Omental fat pad (tissue), 3 donors: ENCODE measurements at regions not wholly inside any gene's neighbourhood (a gene's known extent, or its start where the extent isn't known, plus 50 kb on each side); places are given as distances from the start of the nearest gene placed in this dataset.

ENCODE experiments used
- ATAC-seq: fragments of 150-250 bp; one replicate; pipeline ENCODE4 v1.9.1; 2016; ENCODE audit warnings: mild to moderate bottlenecking, moderate library complexity; ENCODE audit not compliant: low FRiP score
- DNase-seq: peaks from one replicate; pipeline ENCODE4 v3.0.0-alpha.2; 2019; ENCODE audit warnings: low spot score
- CTCF ChIP-seq, 3 donors: fragments of 450-650 bp; IDR thresholded peaks; one replicate each; pipeline ENCODE4 v1.5.1; 2016 to 2017; ENCODE audit warnings: antibody characterized with exemption in 3 of 3, mild to moderate bottlenecking in 3 of 3, moderate library complexity in 2 of 3

- DNase-seq: no peak
- TF ChIP-seq CTCF (IDR thresholded peaks at IDR 0.05): no peak
Observed at GRCh38 chr2:176734868-176735267, 465.6 kb downstream of the MTX2 start.

GRCh38 chr2:176742271-176742670 lies 470.3 kb upstream of the HNRNPA3 start:
- DNase-seq: no peak
- TF ChIP-seq CTCF (IDR thresholded peaks at IDR 0.05): no peak
- no peak for ATAC-seq

More at GRCh38 chr2:176734868-176735267, 465.6 kb downstream of the MTX2 start:
- ATAC-seq: no peak

DNA sequence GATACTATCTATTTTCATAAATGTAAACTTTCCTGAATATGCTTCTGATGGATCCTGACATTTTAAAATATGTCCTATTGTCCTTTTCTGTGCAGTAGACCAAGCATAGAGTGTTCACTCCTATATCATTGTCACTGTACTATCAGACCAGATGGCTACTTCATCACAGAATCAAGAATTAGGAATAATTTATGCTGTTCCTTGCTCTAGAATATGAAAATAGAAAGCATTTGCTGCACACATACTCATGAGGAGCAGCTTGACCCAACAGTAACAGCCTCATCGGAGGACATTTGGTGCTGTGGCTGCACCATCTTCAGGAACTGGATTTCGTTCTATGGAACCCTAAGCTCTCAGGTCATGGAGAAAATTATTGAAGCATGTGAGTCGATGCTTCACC lies 468.9 kb upstream of the HNRNPA3 start:
- DNase-seq: no peak
- ATAC-seq: no peak
- no peak for TF ChIP-seq CTCF (IDR thresholded peaks at IDR 0.05)

DNA sequence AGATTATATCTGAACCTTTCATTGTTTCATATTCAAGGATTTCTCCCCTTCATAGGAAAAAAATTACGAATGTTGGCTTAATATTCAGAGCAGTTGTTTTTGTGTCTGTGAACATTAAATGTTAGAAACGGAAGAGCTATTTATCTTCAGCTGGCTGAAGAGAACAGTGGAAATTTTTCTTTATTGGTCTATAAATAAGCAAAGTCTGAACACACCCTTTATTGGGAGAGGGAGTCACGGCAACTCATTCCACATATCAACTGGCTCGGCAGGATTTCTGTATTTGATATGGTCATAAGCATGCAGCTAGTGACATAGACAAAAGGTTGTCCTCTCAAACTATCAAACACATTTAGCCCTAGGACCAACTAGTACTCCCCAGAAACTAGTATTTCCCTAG lies 468.4 kb upstream of the HNRNPA3 start:
- TF ChIP-seq CTCF (IDR thresholded peaks at IDR 0.05): no peak

GRCh38 chr2:176745543-176746200 lies 466.9 kb upstream of the HNRNPA3 start:
- ATAC-seq: no peak
- no peak for TF ChIP-seq CTCF (IDR thresholded peaks at IDR 0.05)
- DNase-seq: no peak

More for the DNA sequence above, 468.4 kb upstream of the HNRNPA3 start:
- DNase-seq: no peak
- ATAC-seq: no peak

DNA sequence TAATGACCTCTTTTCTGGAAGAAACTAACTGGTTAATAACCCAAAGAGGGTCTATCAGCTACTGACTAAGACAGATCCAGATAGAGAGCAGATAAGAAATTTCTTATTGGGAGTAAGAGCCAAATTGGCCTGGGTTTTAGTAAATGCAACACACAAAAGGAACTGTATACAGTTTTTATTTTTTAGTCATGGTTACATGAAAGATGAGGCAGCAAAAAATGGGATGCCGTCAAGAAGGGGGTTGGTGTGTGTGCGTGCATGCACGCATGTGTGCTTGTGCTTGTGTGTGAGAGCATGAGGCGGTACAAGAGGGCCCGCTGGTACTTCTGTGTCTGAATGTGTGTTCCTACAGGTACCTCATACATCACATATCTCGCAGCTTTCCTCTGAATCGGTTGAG lies 466.2 kb upstream of the HNRNPA3 start:
- no peak for TF ChIP-seq CTCF (IDR thresholded peaks at IDR 0.05)
- DNase-seq (no peak), ATAC-seq (no peak)

DNA sequence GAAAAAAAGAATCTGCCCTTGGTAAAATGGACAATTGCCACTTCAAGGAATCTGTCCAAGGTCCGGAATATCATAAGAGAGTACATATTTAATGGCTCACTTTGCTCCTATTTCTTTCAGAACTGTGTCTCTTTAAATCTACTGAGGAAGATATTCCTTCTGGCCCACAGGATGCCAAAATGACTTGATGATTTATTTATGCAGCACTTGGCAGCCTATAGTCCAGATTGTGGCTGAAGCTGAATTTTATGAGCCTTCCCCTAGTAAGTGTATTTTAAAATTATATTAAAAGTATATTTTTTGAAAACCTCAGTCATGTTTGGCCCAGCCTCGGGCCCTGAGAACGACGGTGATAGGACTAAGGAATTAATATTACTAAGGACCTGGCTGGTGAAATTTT lies 465.1 kb upstream of the HNRNPA3 start:
- no peak for DNase-seq
- ATAC-seq: no peak
- TF ChIP-seq CTCF (IDR thresholded peaks at IDR 0.05): no peak
